HCT116 (cell line): ENCODE measurements at regions not wholly inside any gene's neighbourhood (a gene's known extent, or its start where the extent isn't known, plus 50 kb on each side); places are given as distances from the start of the nearest gene placed in this dataset.

Experiments used
- ATAC-seq: fragments of 200-7000 bp; cut with Tn5 transposase; 2 replicates; pipeline ENCODE4 v1.9.1; 2020; ENCODE audit warnings: mild to moderate bottlenecking, moderate library complexity
- BruUV-seq: library from RNA; stranded (reverse); fragments of 400-500 nt; replicated peaks from 2 replicates; lab custom pipeline; 2021; lab: Mats Ljungman, UMichigan
- CTCF ChIA-PET: fragments of 300-600 bp; sonication (Branson Sonifier 250); formaldehyde crosslinking; loops from one replicate; lab custom pipeline; 2021; ENCODE audit warnings: antibody characterized with exemption; lab: Charles Lee
- POLR2A ChIA-PET: fragments of 300-600, 350-600 bp; sonication (Branson Sonifier 250); formaldehyde crosslinking; loops from one replicate; lab custom pipeline; 2021; ENCODE audit warnings: antibody characterized with exemption; lab: Charles Lee
- RAD21 ChIA-PET, 2 experiments: fragments of 300-600 bp; sonication (Branson Sonifier 250); formaldehyde crosslinking; loops; one replicate each; lab custom pipeline; 2023; ENCODE audit warnings: low total read pairs in 2 of 2; ENCODE audit not compliant: uncharacterized antibody in 2 of 2, unreplicated experiment in 2 of 2, low non-redundant PET in 1 of 2; lab: Charles Lee
- DNase-seq: peaks from one replicate; pipeline ENCODE4 v3.0.0-alpha.2; 2010; ENCODE audit warnings: low read depth, low spot score
- H2AFZ ChIP-seq: fragments of 200-600 bp; shearing (Covaris generic), sonication (generic); 2 replicates; pipeline ENCODE4 v1.6.1; 2017; ENCODE audit warnings: low read depth, mixed run types, mixed read lengths, antibody characterized with exemption, low read length; ENCODE audit not compliant: poor library complexity, severe bottlenecking
- H3K27ac ChIP-seq: 2 replicates; pipeline ENCODE4 v1.5.1; 2012; ENCODE audit warnings: low read depth, low read length
- H3K27me3 ChIP-seq: fragments of 200-600 bp; sonication (generic); 2 replicates; pipeline ENCODE4 v1.6.1; 2016; ENCODE audit warnings: mixed run types, low read length, mixed read lengths; ENCODE audit not compliant: insufficient read depth
- H3K36me3 ChIP-seq, 2 experiments: fragments of 200-500 bp in 1 of 2; fragments of 200-600 bp in 1 of 2; sonication (Bioruptor generic) in 1 of 2; sonication (generic) in 1 of 2; 2 replicates each; pipeline versions ENCODE4 v1.5.1 to v1.6.1; 2014 to 2016; ENCODE audit warnings: low read length in 2 of 2, inconsistent platforms in 1 of 2, mixed read lengths in 1 of 2, mixed run types in 1 of 2; ENCODE audit not compliant: insufficient read depth in 2 of 2, control insufficient read depth in 1 of 2
- H3K4me1 ChIP-seq, 2 experiments: fragments of 200-600 bp in 1 of 2; sonication (generic) in 1 of 2; 2 replicates each; pipeline versions ENCODE4 v1.5.1 to v1.6.1; 2012 to 2017; ENCODE audit warnings: low read length in 2 of 2, inconsistent platforms in 1 of 2, mild to moderate bottlenecking in 1 of 2, mixed read lengths in 1 of 2, mixed run types in 1 of 2, moderate library complexity in 1 of 2; ENCODE audit not compliant: insufficient read depth in 2 of 2, control insufficient read depth in 1 of 2
- H3K4me2 ChIP-seq: fragments of 200-600 bp; sonication (generic); 2 replicates; pipeline ENCODE4 v1.6.1; 2017; ENCODE audit warnings: mixed run types, low read length, mixed read lengths
- H3K4me3 ChIP-seq, 2 experiments: fragments of 200-600 bp in 1 of 2; sonication (generic) in 1 of 2; replicated peaks in 1 of 2; 2 replicates each; pipeline ENCODE4 v1.5.1; 2011 to 2016; ENCODE audit warnings: low read length in 2 of 2, control low read depth in 1 of 2, low read depth in 1 of 2, mild to moderate bottlenecking in 1 of 2, mixed read lengths in 1 of 2, mixed run types in 1 of 2
- H3K79me2 ChIP-seq: fragments of 200-600 bp; sonication (generic); 2 replicates; pipeline ENCODE4 v1.6.1; 2017; ENCODE audit warnings: mild to moderate bottlenecking, mixed run types, low read length, moderate library complexity, mixed read lengths; ENCODE audit not compliant: insufficient read depth
- H3K9ac ChIP-seq: fragments of 200-600 bp; sonication (generic); 2 replicates; pipeline ENCODE4 v1.6.1; 2016; ENCODE audit warnings: low read length, mixed read lengths
- H3K9me2 ChIP-seq: fragments of 200-600 bp; sonication (generic), shearing (Covaris generic); 2 replicates; pipeline ENCODE4 v1.6.1; 2017; ENCODE audit warnings: mixed run types, mild to moderate bottlenecking, moderate library complexity; ENCODE audit not compliant: insufficient read depth
- H3K9me3 ChIP-seq, 2 experiments: fragments of 200-500 bp in 1 of 2; fragments of 200-600 bp in 1 of 2; sonication (Bioruptor generic) in 1 of 2; sonication (generic) in 1 of 2; 2 replicates each; pipeline ENCODE4 v1.6.1; 2014 to 2017; ENCODE audit warnings: low read length in 2 of 2, mixed read lengths in 2 of 2, inconsistent platforms in 1 of 2, low read depth in 1 of 2, mild to moderate bottlenecking in 1 of 2, mixed run types in 1 of 2, moderate library complexity in 1 of 2; ENCODE audit not compliant: control insufficient read depth in 1 of 2, insufficient read depth in 1 of 2
- H4K20me1 ChIP-seq: fragments of 200-600 bp; sonication (generic), shearing (Covaris generic); 2 replicates; pipeline ENCODE4 v1.6.1; 2017; ENCODE audit warnings: mixed run types, mild to moderate bottlenecking, moderate library complexity; ENCODE audit not compliant: insufficient read depth
- ATF3 ChIP-seq: IDR thresholded peaks from 2 replicates; pipeline ENCODE4 v1.6.1; 2012
- CBX3 ChIP-seq: IDR thresholded peaks from 2 replicates; pipeline ENCODE4 v1.6.1; 2012; ENCODE audit warnings: low read depth
- CEBPB ChIP-seq: IDR thresholded peaks from 2 replicates; pipeline ENCODE4 v1.6.1; 2012; ENCODE audit warnings: low read depth
- CTCF ChIP-seq, 3 experiments: fragments of 200-600 bp in 1 of 3; sonication (generic) in 1 of 3; IDR thresholded peaks in 2 of 3; conservative IDR thresholded peaks in 1 of 3; 2 replicates each; pipeline ENCODE4 v1.5.1; 2012 to 2017; ENCODE audit warnings: low read depth in 2 of 3, low read length in 2 of 3, antibody characterized with exemption in 1 of 3, borderline replicate concordance in 1 of 3, control low read depth in 1 of 3, mild to moderate bottlenecking in 1 of 3, mixed read lengths in 1 of 3, mixed run types in 1 of 3, moderate library complexity in 1 of 3; ENCODE audit not compliant: insufficient read depth in 1 of 3
- ELF1 ChIP-seq: IDR thresholded peaks from 2 replicates; pipeline ENCODE4 v1.6.1; 2012; ENCODE audit warnings: low read depth, borderline replicate concordance
- EZH2 ChIP-seq: fragments of 200-600 bp; sonication (generic); IDR thresholded peaks from 2 replicates; pipeline ENCODE4 v1.6.1; 2017; ENCODE audit warnings: antibody characterized with exemption, mixed run types
- EZH2phosphoT487 ChIP-seq: fragments of 200-600 bp; IDR thresholded peaks from 2 replicates; pipeline ENCODE4 v1.6.1; 2018; ENCODE audit warnings: antibody characterized with exemption, borderline replicate concordance
- FOSL1 ChIP-seq: IDR thresholded peaks from 2 replicates; pipeline ENCODE4 v1.6.1; 2012; ENCODE audit warnings: low read depth
- POLR2A ChIP-seq: IDR thresholded peaks from 2 replicates; pipeline ENCODE4 v1.7.0; 2011; ENCODE audit warnings: borderline replicate concordance; ENCODE audit not compliant: insufficient read depth, insufficient read length; ENCODE audit errors: extremely low read depth
- POLR2AphosphoS5 ChIP-seq: IDR thresholded peaks from 2 replicates; pipeline ENCODE4 v1.6.1; 2011; ENCODE audit warnings: mild to moderate bottlenecking, low read depth, low read length, moderate library complexity
- RAD21 ChIP-seq: IDR thresholded peaks from 2 replicates; pipeline ENCODE4 v1.6.1; 2012; ENCODE audit warnings: low read depth, mild to moderate bottlenecking
- SP1 ChIP-seq: IDR thresholded peaks from 2 replicates; pipeline ENCODE4 v1.6.1; 2012; ENCODE audit warnings: low read depth
- SRF ChIP-seq: IDR thresholded peaks from 2 replicates; pipeline ENCODE4 v1.6.1; 2012; ENCODE audit warnings: low read depth
- ZBTB33 ChIP-seq: IDR thresholded peaks from 2 replicates; pipeline ENCODE4 v1.6.1; 2011; ENCODE audit warnings: mild to moderate bottlenecking, low read length, moderate library complexity; ENCODE audit not compliant: insufficient replicate concordance; ENCODE audit errors: extremely low read depth
- ZNF274 ChIP-seq: fragments of 200-500 bp; sonication (Bioruptor generic); IDR thresholded peaks from 2 replicates; pipeline ENCODE4 v1.6.1; 2014; ENCODE audit warnings: mild to moderate bottlenecking, low read depth, low read length, inconsistent platforms
- intact Hi-C: fragments of 100-400 bp; cut with micrococcal nuclease; formaldehyde crosslinking; loops from 2 replicates; pipeline ENCODE4 v1.10.0; 2022
- TF ChIP-seq, protein P1 (sequence below): IDR thresholded peaks from 2 replicates; pipeline ENCODE4 v1.6.1; 2012

GRCh38 chrX:3485727-3486126 is 139.3 kb upstream of the MXRA5 start:
- H3K9ac ChIP-seq = no peak overlapping the region
- DNase-seq (no peak), ATAC-seq (no peak)
- H4K20me1 ChIP-seq = no peaks in the 10 kb centered on the region
- H3K9me3 ChIP-seq = no peaks in the 10 kb centered on the region
- H3K4me2 ChIP-seq = no peak overlapping the region
- H3K27ac ChIP-seq = no peak overlapping the region
- TF ChIP-seq CTCF (IDR thresholded peaks at IDR 0.05 in 2 of 3, conservative IDR thresholded peaks at IDR 0.05 in 1 of 3; ENCODE audit: borderline replicate concordance in 1 of 3, insufficient read depth in 1 of 3, low read depth in 2 of 3, low read length in 2 of 3) = no peak
- TF ChIP-seq CBX3 = no peak
- no peak for TF ChIP-seq EZH2phosphoT487
- no peak for TF ChIP-seq SRF
- no peak for TF ChIP-seq EZH2
- TF ChIP-seq POLR2A = no peak
- no peak for TF ChIP-seq FOSL1
- no peak for TF ChIP-seq ZBTB33
- TF ChIP-seq RAD21 = no peak
- TF ChIP-seq CEBPB = no peak
- TF ChIP-seq, protein P1, sequence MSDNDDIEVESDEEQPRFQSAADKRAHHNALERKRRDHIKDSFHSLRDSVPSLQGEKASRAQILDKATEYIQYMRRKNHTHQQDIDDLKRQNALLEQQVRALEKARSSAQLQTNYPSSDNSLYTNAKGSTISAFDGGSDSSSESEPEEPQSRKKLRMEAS = no peak
- no peak for TF ChIP-seq POLR2AphosphoS5
- no peak for TF ChIP-seq ATF3
- TF ChIP-seq SP1 = no peak
- no peak for TF ChIP-seq ZNF274
- no peak for TF ChIP-seq ELF1
- H3K36me3 ChIP-seq = no peaks in the 10 kb centered on the region
- no peaks in the 10 kb centered on the region for H3K27me3 ChIP-seq
- H3K4me1 ChIP-seq = no peaks in the 10 kb centered on the region
- intact Hi-C loops = no loop called here
- ChIA-PET POLR2A (no interaction called here), CTCF (no interaction called here), RAD21 (no interaction called here)
- no peak overlapping the region for H3K4me3 ChIP-seq
- H3K9me2 ChIP-seq = no peaks in the 10 kb centered on the region
- no peaks in the 10 kb centered on the region for H3K79me2 ChIP-seq
- BruUV-seq = no TSS peak
- no peak overlapping the region for H2AFZ ChIP-seq
